Dedifferentiated amniotic fluid mesenchymal stem cell (primary cell): ENCODE measurements at regions not wholly inside any gene's neighbourhood (a gene's known extent, or its start where the extent isn't known, plus 50 kb on each side); places are given as distances from the start of the nearest gene placed in this dataset.
"Not testable (repeated sequence)": the region's sequence is repeated elsewhere in the genome, so short reads cannot be mapped to it uniquely, and the experiment has no call there.

ENCODE experiments used
- DNase-seq: peaks from one replicate; pipeline ENCODE4 v3.0.0-alpha.2; 2016; ENCODE audit errors: extremely low spot score

DNA sequence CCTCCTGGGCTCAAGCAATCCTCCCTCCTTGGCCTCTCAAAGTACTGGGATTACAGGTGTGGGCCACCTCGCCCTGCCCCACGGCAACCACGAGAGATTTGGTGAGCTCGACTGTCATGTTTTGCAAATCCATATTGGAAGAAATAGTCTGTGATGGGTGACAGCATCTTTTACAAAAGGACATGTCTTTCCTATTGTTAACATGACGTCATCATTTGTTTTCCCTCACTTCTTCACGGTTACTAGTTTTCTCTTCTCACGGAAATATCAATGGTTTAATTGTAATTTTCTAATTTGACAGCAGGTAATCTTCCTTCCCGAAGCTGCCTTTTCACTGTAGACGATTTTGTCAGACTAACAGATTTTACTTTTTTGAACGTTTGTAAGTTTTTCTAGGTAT, 110.8 kb upstream of the GREM2 start:
- DNase-seq = no peak

DNA sequence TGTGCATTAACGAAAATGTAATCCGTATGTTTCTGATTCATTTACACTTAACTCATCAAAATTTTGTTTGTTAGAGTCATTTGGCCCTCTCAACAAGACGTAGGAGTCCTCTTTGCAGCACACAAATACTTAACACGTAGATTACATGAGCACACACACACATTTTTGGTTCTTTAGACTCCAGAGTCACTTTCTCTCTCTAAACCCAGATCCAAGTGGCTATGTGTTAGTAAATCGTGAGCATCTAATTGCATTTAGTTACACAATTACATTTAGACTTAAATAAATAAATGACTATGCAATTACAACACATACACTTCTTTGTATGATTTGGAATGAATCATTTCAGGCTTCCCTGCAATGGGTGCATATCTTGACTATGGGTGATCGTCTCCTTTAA, 109.0 kb upstream of the GREM2 start:
- DNase-seq = no peak

GRCh38 chr1:240719953-240720700, 108.2 kb upstream of the GREM2 start:
- no peak for DNase-seq

- not testable (repeated sequence) for DNase-seq
Measured at GRCh38 chr1:240716538-240716937, 104.6 kb upstream of the GREM2 start.

GRCh38 chr1:240714568-240715292, 102.8 kb upstream of the GREM2 start:
- DNase-seq = no peak

GRCh38 chr1:240712014-240712731, 100.2 kb upstream of the GREM2 start:
- DNase-seq = no peak

- DNase-seq = no peak
Measured at GRCh38 chr1:240711020-240711419, 99.1 kb upstream of the GREM2 start.

DNA sequence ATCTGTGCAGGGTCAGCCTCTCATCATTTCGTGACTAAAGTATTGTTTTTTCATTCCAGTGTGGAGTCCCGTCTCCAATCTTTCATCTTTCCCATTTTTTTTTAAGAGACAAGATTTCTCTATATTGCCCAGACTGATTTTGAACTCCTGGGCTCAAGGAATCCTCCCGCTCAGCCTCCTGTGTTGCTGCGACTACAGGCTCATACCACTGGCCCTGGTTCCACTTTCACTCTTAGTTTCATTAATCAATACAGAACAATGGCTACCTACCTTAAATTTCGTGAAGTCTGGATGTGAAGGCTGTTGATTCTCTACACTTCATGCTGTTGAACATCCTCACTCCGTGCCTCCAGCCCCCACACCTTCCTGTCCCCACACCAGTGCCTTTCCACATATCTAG, 97.7 kb upstream of the GREM2 start:
- DNase-seq = no peak

- DNase-seq = peak; percentile 66
Measured at GRCh38 chr1:240706150-240706935, 94.4 kb upstream of the GREM2 start.

GRCh38 chr1:240705579-240705978, 93.6 kb upstream of the GREM2 start:
- DNase-seq = peak; percentile 74

DNA sequence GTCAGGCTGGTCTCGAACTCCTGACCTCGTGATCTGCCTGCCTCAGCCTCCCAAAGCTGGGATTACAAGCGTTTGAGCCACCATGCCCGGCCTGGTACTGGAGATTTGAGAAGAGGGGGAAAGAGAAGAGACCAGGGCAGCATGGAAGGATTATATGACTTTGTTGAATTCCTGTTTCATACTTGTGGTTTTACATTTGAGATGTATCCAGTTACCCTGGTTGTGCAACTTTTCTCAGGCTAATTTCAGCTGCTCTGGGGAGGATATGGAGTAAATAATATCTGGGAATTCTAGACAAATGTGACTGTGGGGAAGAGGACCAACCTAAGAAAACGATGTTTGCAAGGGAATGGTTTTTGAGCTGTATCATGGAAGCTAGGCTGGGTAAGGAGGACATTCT, 89.5 kb upstream of the GREM2 start:
- peak; percentile 95 for DNase-seq

- no peak for DNase-seq
Measured at GRCh38 chr1:240695416-240695815, 83.5 kb upstream of the GREM2 start.

GRCh38 chr1:240693844-240694243, 81.9 kb upstream of the GREM2 start:
- DNase-seq = no peak

GRCh38 chr1:240693036-240693435, 81.1 kb upstream of the GREM2 start:
- DNase-seq = no peak

GRCh38 chr1:240691909-240692705, 80.2 kb upstream of the GREM2 start:
- DNase-seq = peak; percentile 64

DNA sequence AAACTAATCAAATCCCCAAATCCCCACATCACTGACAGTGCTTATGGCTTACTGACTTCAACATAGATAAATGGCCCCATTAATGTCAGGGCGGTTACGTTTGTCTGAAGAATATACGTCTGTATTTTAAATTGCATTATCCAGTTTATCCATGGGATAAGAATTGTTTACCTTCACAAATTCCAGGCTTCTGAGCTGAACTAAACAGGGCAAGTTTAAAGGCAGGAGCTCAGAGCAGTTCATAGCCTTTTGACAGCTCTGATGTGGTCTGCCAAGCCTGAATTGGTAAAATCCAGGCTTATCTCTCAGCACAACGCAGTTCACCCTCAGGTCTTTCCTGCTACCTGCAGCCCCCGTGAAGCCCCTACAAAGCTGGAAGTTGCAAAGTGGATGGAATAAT, 79.5 kb upstream of the GREM2 start:
- DNase-seq = no peak

DNA sequence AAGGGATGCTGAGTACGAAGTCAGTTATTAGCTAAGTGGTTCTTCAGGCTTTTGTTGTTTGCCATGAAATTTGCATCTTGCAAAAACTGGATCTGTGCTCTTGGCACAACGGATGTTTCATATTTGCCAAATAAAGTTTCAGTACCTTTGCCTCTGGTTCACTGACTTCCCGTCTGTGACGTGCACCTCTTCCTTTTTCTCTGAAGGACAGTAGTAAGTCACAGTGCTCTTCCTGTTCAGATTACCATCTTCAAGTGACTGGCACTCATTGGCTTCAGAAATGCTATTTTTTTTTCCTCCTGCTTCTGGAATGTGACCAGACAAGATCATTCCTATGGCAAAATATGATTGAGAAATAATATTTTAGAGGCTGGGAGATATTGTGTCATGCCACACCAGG, 75.9 kb upstream of the GREM2 start:
- no peak for DNase-seq

DNA sequence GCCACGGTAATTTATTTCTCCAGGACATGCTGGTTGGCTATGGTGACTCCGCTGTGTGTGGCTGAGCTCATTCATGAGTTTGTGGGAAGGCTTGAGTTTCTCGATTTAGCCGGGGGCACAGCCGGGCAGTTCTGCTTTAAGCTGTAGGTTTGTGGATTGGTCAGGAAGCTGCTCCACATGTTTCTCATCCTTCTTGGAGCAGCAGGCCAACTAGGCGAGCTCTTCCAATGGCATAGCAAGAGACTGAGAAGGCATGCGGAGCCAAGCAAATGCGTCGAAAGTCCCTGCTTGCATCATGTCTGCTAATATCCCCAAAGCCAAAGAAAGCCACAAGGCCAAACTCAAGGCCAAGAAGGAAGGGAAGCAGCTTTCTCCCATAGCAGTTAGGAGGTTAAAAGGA, 71.6 kb upstream of the GREM2 start:
- no peak for DNase-seq

DNA sequence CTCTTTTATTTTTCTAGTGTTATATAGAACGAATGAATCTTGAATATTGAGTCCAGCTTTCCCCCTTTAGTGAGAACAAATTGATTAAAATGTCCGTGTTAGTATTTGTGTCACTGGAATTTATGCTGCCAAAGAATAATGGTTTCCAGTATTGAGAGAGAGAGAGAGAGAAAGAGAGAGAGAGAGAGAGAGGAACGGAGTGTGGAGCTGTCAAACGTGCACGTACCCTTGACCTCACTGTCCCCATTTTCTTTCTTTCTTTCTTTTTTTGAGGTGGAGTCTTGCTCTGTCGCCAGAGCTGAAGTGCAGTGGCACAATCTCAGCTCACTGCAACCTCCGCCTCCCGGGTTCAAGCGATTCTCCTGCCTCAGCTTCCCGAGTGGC, 70.9 kb upstream of the GREM2 start:
- DNase-seq = no peak

DNA sequence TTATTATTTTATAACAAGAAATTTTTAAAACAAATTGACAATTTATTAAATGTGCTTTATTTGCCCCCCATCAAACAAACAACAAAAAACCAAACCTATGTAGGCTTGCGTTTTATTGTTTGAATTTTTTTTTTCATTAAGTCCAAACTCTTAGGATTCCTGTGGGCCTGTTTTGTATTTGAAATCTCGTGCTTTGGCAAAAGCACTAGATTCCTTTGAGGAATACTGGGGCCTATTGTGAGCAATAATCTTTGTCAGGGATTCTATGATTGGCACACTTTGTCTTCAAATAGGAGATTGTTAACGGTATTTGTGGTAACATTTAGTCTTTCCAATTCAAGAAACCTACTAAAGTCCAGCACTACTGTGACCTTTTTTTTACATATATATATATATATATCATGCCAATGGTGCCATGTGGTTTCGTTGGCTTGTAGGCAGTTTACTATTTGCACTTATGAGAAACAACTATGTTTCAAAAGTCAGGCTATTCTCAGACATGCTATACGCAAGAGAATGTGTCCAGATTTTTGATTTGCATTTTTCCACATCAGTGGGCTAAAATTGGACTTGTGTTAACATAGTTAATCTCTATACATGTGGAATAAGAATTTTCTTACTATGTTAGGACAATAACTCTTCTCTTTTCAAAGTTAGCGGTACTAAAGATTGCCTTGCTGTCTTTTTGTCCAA, 70.4 kb upstream of the GREM2 start:
- DNase-seq = no peak
